H1 (cell line): ENCODE measurements at regions not wholly inside any gene's neighbourhood (a gene's known extent, or its start where the extent isn't known, plus 50 kb on each side); places are given as distances from the start of the nearest gene placed in this dataset.
A peak's percentile ranks its signal among the peaks of the same experiment; 100 is the strongest.

Experiments used
- CTCF ChIA-PET: fragments of 300-600 bp; sonication (Branson Sonifier 250); formaldehyde crosslinking; loops from one replicate; lab custom pipeline; 2021; ENCODE audit not compliant: partially characterized antibody; lab: Charles Lee
- POLR2A ChIA-PET: fragments of 300-600 bp; sonication (Branson Sonifier 250); formaldehyde crosslinking; loops from one replicate; lab custom pipeline; 2021; ENCODE audit warnings: inconsistent platforms; ENCODE audit not compliant: partially characterized antibody; lab: Charles Lee
- DNase-seq, 2 experiments: peaks; one replicate each; pipeline versions ENCODE4 v3.0.0 to v3.0.0-alpha.2; 2010 to 2022; ENCODE audit warnings: low spot score in 2 of 2, low read depth in 1 of 2, mixed read lengths in 1 of 2
- FAIRE-seq: peaks from 2 replicates; lab custom pipeline; 2011; peaks lifted over from hg19 to GRCh38; lab: Jason Lieb, UNC
- H2AFZ ChIP-seq: 2 replicates; pipeline ENCODE4 v1.8.1; 2012; ENCODE audit warnings: low read length, inconsistent platforms
- H2AK5ac ChIP-seq: 2 replicates; pipeline ENCODE4 v1.6.1; 2013; ENCODE audit warnings: low read depth, low read length
- H2BK120ac ChIP-seq: replicated peaks from 2 replicates; pipeline ENCODE3; 2013; ENCODE audit warnings: low read depth, low read length, inconsistent platforms
- H2BK12ac ChIP-seq: 2 replicates; pipeline ENCODE4 v1.6.1; 2013; ENCODE audit warnings: low read depth, low read length
- H2BK15ac ChIP-seq: 2 replicates; pipeline ENCODE4 v1.6.1; 2013; ENCODE audit warnings: low read length
- H2BK20ac ChIP-seq: 2 replicates; pipeline ENCODE4 v1.6.1; 2013; ENCODE audit warnings: low read length
- H2BK5ac ChIP-seq: 2 replicates; pipeline ENCODE4 v1.6.1; 2013; ENCODE audit warnings: low read depth, low read length
- H3K14ac ChIP-seq: 2 replicates; pipeline ENCODE4 v1.6.1; 2013; ENCODE audit warnings: inconsistent platforms; ENCODE audit not compliant: insufficient read length
- H3K18ac ChIP-seq: 2 replicates; pipeline ENCODE4 v1.6.1; 2013; ENCODE audit warnings: low read length; ENCODE audit errors: extremely low read depth
- H3K23ac ChIP-seq: 2 replicates; pipeline ENCODE4 v1.6.1; 2013; ENCODE audit warnings: inconsistent platforms; ENCODE audit not compliant: insufficient read length
- H3K23me2 ChIP-seq: 2 replicates; pipeline ENCODE4 v1.6.1; 2013; ENCODE audit warnings: low read depth, low read length
- H3K27ac ChIP-seq: 2 replicates; pipeline ENCODE4 v1.6.1; 2011; ENCODE audit warnings: low read depth, low read length, inconsistent platforms
- H3K27me3 ChIP-seq, 4 experiments: replicated peaks in 1 of 4; 1 replicate in 1 of 4; 2 replicates in 3 of 4; pipeline versions ENCODE4 v1.6.1 to v1.8.1; 2011 to 2013; ENCODE audit warnings: low read length in 3 of 4, mild to moderate bottlenecking in 3 of 4, inconsistent platforms in 2 of 4, mixed read lengths in 2 of 4, moderate library complexity in 1 of 4; ENCODE audit not compliant: control insufficient read depth in 3 of 4, insufficient read depth in 3 of 4; ENCODE audit errors: extremely low read depth in 1 of 4
- H3K36me3 ChIP-seq, 4 experiments: 2 replicates each; pipeline versions ENCODE4 v1.6.1 to v1.8.1; 2011 to 2013; ENCODE audit warnings: mild to moderate bottlenecking in 4 of 4, low read length in 3 of 4, moderate library complexity in 2 of 4, control low read depth in 1 of 4, inconsistent platforms in 1 of 4; ENCODE audit not compliant: insufficient read depth in 4 of 4, control insufficient read depth in 2 of 4
- H3K4ac ChIP-seq: replicated peaks from 2 replicates; pipeline ENCODE3; 2013; ENCODE audit warnings: low read length, low read depth, mixed read lengths, inconsistent platforms; ENCODE audit not compliant: insufficient read length
- H3K4me1 ChIP-seq, 4 experiments: replicated peaks in 1 of 4; 1 replicate in 1 of 4; 2 replicates in 3 of 4; pipeline versions ENCODE4 v1.6.1 to v1.8.1; 2011 to 2013; ENCODE audit warnings: low read length in 3 of 4, inconsistent platforms in 2 of 4, mixed read lengths in 1 of 4; ENCODE audit not compliant: insufficient read depth in 4 of 4, control insufficient read depth in 3 of 4
- H3K4me2 ChIP-seq, 2 experiments: 2 replicates each; pipeline versions ENCODE4 v1.6.1 to v1.8.1; 2011 to 2013; ENCODE audit warnings: low read depth in 2 of 2, low read length in 2 of 2, control low read depth in 1 of 2, inconsistent platforms in 1 of 2, mild to moderate bottlenecking in 1 of 2; ENCODE audit not compliant: insufficient read depth in 1 of 2
- H3K4me3 ChIP-seq, 4 experiments: fragments of 200-600, 300-600 bp in 1 of 4; sonication (generic), shearing (Covaris generic), sonication (Bioruptor Twin) in 1 of 4; 2 replicates each; pipeline versions ENCODE4 v1.5.1 to v1.8.1; 2011 to 2016; ENCODE audit warnings: low read length in 4 of 4, low read depth in 3 of 4, control low read depth in 2 of 4, inconsistent platforms in 2 of 4, mild to moderate bottlenecking in 2 of 4, mixed read lengths in 1 of 4, moderate library complexity in 1 of 4; ENCODE audit not compliant: insufficient read depth in 2 of 4; ENCODE audit errors: extremely low read depth in 1 of 4
- H3K56ac ChIP-seq: replicated peaks from 2 replicates; pipeline ENCODE3; 2013; ENCODE audit warnings: low read depth, mild to moderate bottlenecking, mixed read lengths, low read length, inconsistent platforms; ENCODE audit not compliant: insufficient read length
- H3K79me1 ChIP-seq: 2 replicates; pipeline ENCODE4 v1.6.1; 2013; ENCODE audit warnings: low read depth, low read length, control low read depth
- H3K79me2 ChIP-seq, 2 experiments: 2 replicates each; pipeline versions ENCODE4 v1.6.1 to v1.8.1; 2012 to 2013; ENCODE audit warnings: low read length in 2 of 2, mild to moderate bottlenecking in 2 of 2, inconsistent platforms in 1 of 2; ENCODE audit not compliant: insufficient read depth in 2 of 2, control insufficient read depth in 1 of 2
- H3K9ac ChIP-seq, 4 experiments: replicated peaks in 1 of 4; 1 replicate in 1 of 4; 2 replicates in 3 of 4; pipeline versions ENCODE4 v1.6.1 to v1.8.1; 2011 to 2013; ENCODE audit warnings: low read depth in 3 of 4, low read length in 3 of 4, control low read depth in 2 of 4, mild to moderate bottlenecking in 2 of 4, moderate library complexity in 2 of 4, inconsistent platforms in 1 of 4; ENCODE audit errors: extremely low read depth in 1 of 4
- H3K9me3 ChIP-seq, 2 experiments: 2 replicates each; pipeline versions ENCODE4 v1.6.1 to v1.8.1; 2012 to 2013; ENCODE audit warnings: mild to moderate bottlenecking in 2 of 2, moderate library complexity in 2 of 2, control low read depth in 1 of 2, inconsistent platforms in 1 of 2, low read depth in 1 of 2, low read length in 1 of 2, mixed read lengths in 1 of 2; ENCODE audit not compliant: insufficient read depth in 2 of 2
- H4K20me1 ChIP-seq, 2 experiments: replicated peaks in 1 of 2; 2 replicates each; pipeline versions ENCODE3 to v1.8.1; 2011 to 2013; ENCODE audit warnings: inconsistent platforms in 2 of 2, low read length in 2 of 2, mild to moderate bottlenecking in 1 of 2; ENCODE audit not compliant: insufficient read depth in 2 of 2, control insufficient read depth in 1 of 2
- H4K5ac ChIP-seq: 2 replicates; pipeline ENCODE4 v1.6.1; 2013; ENCODE audit warnings: low read length, low read depth, mixed read lengths, inconsistent platforms; ENCODE audit not compliant: insufficient read length
- H4K8ac ChIP-seq: 2 replicates; pipeline ENCODE4 v1.8.0; 2013; ENCODE audit warnings: mild to moderate bottlenecking, moderate library complexity, low read length, inconsistent platforms; ENCODE audit not compliant: insufficient read depth; ENCODE audit errors: extremely low read depth
- H4K91ac ChIP-seq: replicated peaks from 2 replicates; pipeline ENCODE3; 2013; ENCODE audit warnings: low read length, mixed read lengths, inconsistent platforms; ENCODE audit not compliant: insufficient read length
- BACH1 ChIP-seq: IDR thresholded peaks from 2 replicates; pipeline ENCODE4 v1.6.1; 2012; ENCODE audit warnings: low read length, improper control_type of control experiment
- BCL11A ChIP-seq, 2 experiments: IDR thresholded peaks; one replicate each; pipeline ENCODE4 v1.6.1; 2011; ENCODE audit warnings: low read depth in 2 of 2, low read length in 2 of 2, mild to moderate bottlenecking in 2 of 2
- CHD1 ChIP-seq: IDR thresholded peaks from 2 replicates; pipeline ENCODE4 v1.6.1; 2012; ENCODE audit warnings: low read depth, low read length, improper control_type of control experiment
- CREB1 ChIP-seq: IDR thresholded peaks from 2 replicates; pipeline ENCODE4 v1.6.1; 2012; ENCODE audit warnings: inconsistent platforms
- CTBP2 ChIP-seq: IDR thresholded peaks from 2 replicates; pipeline ENCODE4 v1.7.0; 2011; ENCODE audit warnings: borderline replicate concordance, mild to moderate bottlenecking, moderate library complexity, mixed read lengths, low read length; ENCODE audit not compliant: insufficient read depth, insufficient read length
- E2F6 ChIP-seq: IDR thresholded peaks from 2 replicates; pipeline ENCODE4 v1.6.1; 2012; ENCODE audit warnings: inconsistent platforms
- HDAC2 ChIP-seq, 2 experiments: fragments of 300-600 bp in 1 of 2; sonication (generic) in 1 of 2; IDR thresholded peaks; 2 replicates each; pipeline ENCODE4 v1.6.1; 2011 to 2012; ENCODE audit warnings: low read depth in 2 of 2, low read length in 2 of 2, mild to moderate bottlenecking in 2 of 2, moderate library complexity in 2 of 2, borderline replicate concordance in 1 of 2, inconsistent platforms in 1 of 2
- KDM1A ChIP-seq: fragments of 200-600, 300-600 bp; sonication (generic); IDR thresholded peaks from 2 replicates; pipeline ENCODE4 v1.7.1; 2016; ENCODE audit warnings: mild to moderate bottlenecking, low read length, borderline replicate concordance
- KDM5A ChIP-seq: fragments of 200-600 bp; IDR thresholded peaks from 2 replicates; pipeline ENCODE4 v1.7.1; 2012; ENCODE audit warnings: mild to moderate bottlenecking, low read length, inconsistent platforms, mixed read lengths
- MAX ChIP-seq: IDR thresholded peaks from 2 replicates; pipeline ENCODE4 v1.6.1; 2012; ENCODE audit warnings: inconsistent platforms
- SIRT6 ChIP-seq: IDR thresholded peaks from one replicate; pipeline ENCODE4 v1.7.1; 2012; ENCODE audit warnings: low read length, inconsistent platforms
- SP2 ChIP-seq: IDR thresholded peaks from 2 replicates; pipeline ENCODE4 v1.6.1; 2012; ENCODE audit warnings: mild to moderate bottlenecking, low read length, inconsistent platforms
- TAF1 ChIP-seq: IDR thresholded peaks from 2 replicates; pipeline ENCODE4 v1.6.1; 2011; ENCODE audit warnings: mild to moderate bottlenecking, low read depth, low read length
- TBP ChIP-seq: IDR thresholded peaks from 2 replicates; pipeline ENCODE4 v1.6.1; 2011; ENCODE audit warnings: low read depth, low read length, improper control_type of control experiment
- TCF12 ChIP-seq: IDR thresholded peaks from 2 replicates; pipeline ENCODE4 v1.6.1; 2011; ENCODE audit warnings: low read depth, mild to moderate bottlenecking, low read length
- WGBS, 2 experiments: shearing (Covaris generic) in 1 of 2; methylation state at CpG; one replicate each; pipeline versions ENCODE4 v1.1.6 to v1.1.7; 2013 to 2015; ENCODE audit warnings: low lambda C conversion rate in 2 of 2, mixed read lengths in 2 of 2, inconsistent platforms in 1 of 2, low coverage in 1 of 2, missing lambda C conversion rate in 1 of 2; ENCODE audit not compliant: insufficient replicate concordance in 2 of 2, insufficient coverage in 1 of 2, insufficient read length in 1 of 2; ENCODE audit errors: extremely low coverage in 1 of 2, missing lambda C conversion rate in 1 of 2; 5-methylcytosine and 5-hydroxymethylcytosine counted together

- H3K18ac ChIP-seq, result no peak overlapping the region
- peak overlapping the region; percentile 32 to 88; a peak in 3 of 4 replicates for H3K4me2 ChIP-seq
- FAIRE-seq, result no peak
- no peak overlapping the region for H4K5ac ChIP-seq
- H3K56ac ChIP-seq, result no peak overlapping the region
- H4K20me1 ChIP-seq, result no peaks in the 10 kb centered on the region
- H3K14ac ChIP-seq, result no peak overlapping the region
- ChIA-PET POLR2A (no interaction called here), CTCF (no interaction called here)
- no peak overlapping the region for H3K4ac ChIP-seq
- no peak overlapping the region for H2BK20ac ChIP-seq
- H3K9me3 ChIP-seq, result no peaks in the 10 kb centered on the region
- no peak overlapping the region for H4K8ac ChIP-seq
- H3K36me3 ChIP-seq, result no peaks in the 10 kb centered on the region
- peaks cover 0 to 6% (median 3%) of the 10 kb centered on the region in 4 experiments; a peak in 6 of 7 replicates for H3K4me1 ChIP-seq
- no peak overlapping the region for H4K91ac ChIP-seq
- 36% methylated on average over 3 of the region's 3 CpGs; no CpG with 5 or more reads in 1 of the 2 experiments for WGBS, 2 experiments
- no peak overlapping the region for H3K23ac ChIP-seq
- no peaks in the 10 kb centered on the region for H3K79me1 ChIP-seq
- H2AFZ ChIP-seq, result no peak overlapping the region
- no peak for DNase-seq
- H3K23me2 ChIP-seq, result no peaks in the 10 kb centered on the region
- no peak overlapping the region for H2BK120ac ChIP-seq
- H2BK15ac ChIP-seq, result no peak overlapping the region
- H3K4me3 ChIP-seq, result peak overlapping the region in 2 of 4 experiments; percentile 2 to 39; a peak in 2 of 8 replicates
- no peak overlapping the region for H3K9ac ChIP-seq
- no peaks in the 10 kb centered on the region for H3K27me3 ChIP-seq
- H3K27ac ChIP-seq, result no peak overlapping the region
- no peaks in the 10 kb centered on the region for H3K79me2 ChIP-seq
- no peak overlapping the region for H2AK5ac ChIP-seq
- H2BK12ac ChIP-seq, result peak overlapping the region; percentile 85; the same call in 1 of the 2 replicates
- peak overlapping the region; percentile 72; the same call in 1 of the 2 replicates for H2BK5ac ChIP-seq
- TF ChIP-seq SIRT6 (no peak), CHD1 (no peak), HDAC2 (IDR thresholded peaks at IDR 0.05; ENCODE audit: borderline replicate concordance in 1 of 2, low read depth in 2 of 2, low read length in 2 of 2) (no peak), TAF1 (no peak), E2F6 (peak; percentile 83), CTBP2 (no peak), MAX (peak; percentile 59; the same call in 1 of the 2 replicates), BACH1 (no peak), KDM5A (no peak), BCL11A (IDR thresholded peaks at IDR 0.05; ENCODE audit: low read depth in 2 of 2, low read length in 2 of 2) (no peak), KDM1A (no peak), TCF12 (no peak), CREB1 (no peak), SP2 (no peak), TBP (no peak)
Observed at GRCh38 chr18:44041553-44041952, 639.1 kb upstream of the SETBP1 start.
